ENCODE measurements at regions not wholly inside any gene's neighbourhood (a gene's known extent, or its start where the extent isn't known, plus 50 kb on each side); places are given as distances from the start of the nearest gene placed in this dataset.

DNA sequence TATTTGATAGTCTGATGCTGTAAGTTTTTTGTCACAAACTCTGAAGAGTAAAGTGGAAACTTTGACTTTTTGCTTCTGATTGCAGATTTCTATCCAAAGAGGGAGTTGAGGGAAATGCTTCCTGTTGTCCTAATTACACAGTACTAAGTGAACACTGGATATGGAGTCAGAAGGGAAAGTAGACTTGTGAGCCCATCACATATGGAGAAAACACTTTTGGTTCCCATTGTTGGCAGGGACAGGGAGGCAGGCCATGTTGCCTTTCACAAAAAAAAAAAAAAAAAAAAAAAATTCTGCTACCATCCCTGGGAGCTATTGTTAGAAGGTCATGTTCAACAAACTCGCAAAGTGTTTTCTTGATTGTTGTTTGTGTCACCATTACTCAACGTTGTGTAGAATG is 144.3 kb downstream of the RPIA start:
- 55 to 66% (median 58%) methylated on average over 2 of the region's 2 CpGs for WGBS, 3 donors
- no peak overlapping the region for H3K4me3 ChIP-seq
- no peak for DNase-seq
- no peaks in the 10 kb centered on the region for H3K36me3 ChIP-seq (ENCODE audit: insufficient read depth in 1 of 2, low read depth in 1 of 2)
- TF ChIP-seq CTCF (IDR thresholded peaks at IDR 0.05) = no peak
- H3K27me3 ChIP-seq (ENCODE audit: insufficient read depth in 3 of 3, low read length in 2 of 3) = peaks cover 0 to under 1% (median 0%) of the 10 kb centered on the region in 3 donors
- no peaks in the 10 kb centered on the region for H3K4me1 ChIP-seq
- intact Hi-C loops (cut with DNase I) = no loop called here
- H3K27ac ChIP-seq = no peak overlapping the region
- no peaks in the 10 kb centered on the region for H3K9me3 ChIP-seq
- ATAC-seq = no peak

DNA sequence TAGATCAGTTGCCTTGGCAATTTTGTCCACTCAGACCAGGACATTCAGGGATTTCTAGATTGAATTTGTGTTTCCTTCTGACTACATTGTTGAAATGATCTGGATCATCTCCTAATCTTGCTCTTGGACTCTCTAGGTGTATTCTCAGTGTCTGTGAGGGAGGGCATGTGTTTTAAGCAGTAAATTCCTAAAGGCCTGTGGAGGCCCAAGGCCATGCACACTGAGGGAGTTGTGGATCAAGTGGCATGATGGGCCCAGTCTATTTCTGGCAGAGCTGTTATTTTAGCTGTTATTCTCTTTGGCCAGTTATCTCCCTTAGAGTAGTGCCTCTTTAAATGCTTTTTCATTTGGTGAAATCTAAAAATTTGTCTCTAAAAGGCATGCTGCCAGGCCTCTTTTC is 144.9 kb downstream of the RPIA start:
- no peaks in the 10 kb centered on the region for H3K9me3 ChIP-seq
- no peaks in the 10 kb centered on the region for H3K4me1 ChIP-seq
- no peaks in the 10 kb centered on the region for H3K27me3 ChIP-seq (ENCODE audit: insufficient read depth in 3 of 3, low read length in 2 of 3)
- ATAC-seq (no peak), DNase-seq (no peak)
- H3K36me3 ChIP-seq (ENCODE audit: insufficient read depth in 1 of 2, low read depth in 1 of 2) = no peaks in the 10 kb centered on the region
- no peak overlapping the region for H3K27ac ChIP-seq
- no peak for TF ChIP-seq CTCF (IDR thresholded peaks at IDR 0.05)
- intact Hi-C loops (cut with DNase I) = no loop called here
- H3K4me3 ChIP-seq = no peak overlapping the region

DNA sequence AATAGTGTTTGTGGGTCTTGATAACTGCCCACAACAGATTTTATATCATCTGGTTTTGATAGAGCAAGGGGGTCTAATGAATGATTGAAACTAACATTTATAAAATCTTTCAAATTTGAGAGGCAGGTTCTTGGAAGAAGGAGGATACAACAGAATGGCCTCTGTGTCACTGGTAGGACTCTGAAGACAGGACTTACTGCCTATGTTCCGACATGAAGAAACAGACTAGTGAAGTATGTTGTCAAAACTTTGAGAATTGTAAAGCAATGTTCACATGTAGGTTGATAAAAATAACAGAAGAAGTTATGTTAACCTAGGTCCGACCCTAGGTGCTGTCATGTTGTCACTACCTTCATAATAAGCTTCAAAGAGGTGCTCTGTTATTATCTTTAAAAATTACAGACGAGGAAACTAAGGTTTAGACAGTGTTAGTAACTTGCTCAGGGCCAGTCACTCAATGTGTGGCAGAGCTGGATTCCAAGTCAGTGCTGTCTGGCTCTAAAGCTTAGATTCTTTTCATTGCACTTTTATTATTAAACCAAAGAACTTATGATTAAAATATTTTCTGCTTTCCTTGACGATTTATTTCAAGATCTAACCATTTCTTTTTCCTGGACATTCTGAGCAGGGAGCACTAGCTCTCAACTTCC is 146.2 kb downstream of the RPIA start:
- 79 to 83% (median 81%) methylated on average over 4 of the region's 4 CpGs for WGBS, 3 donors
- ATAC-seq = no peak

DNA sequence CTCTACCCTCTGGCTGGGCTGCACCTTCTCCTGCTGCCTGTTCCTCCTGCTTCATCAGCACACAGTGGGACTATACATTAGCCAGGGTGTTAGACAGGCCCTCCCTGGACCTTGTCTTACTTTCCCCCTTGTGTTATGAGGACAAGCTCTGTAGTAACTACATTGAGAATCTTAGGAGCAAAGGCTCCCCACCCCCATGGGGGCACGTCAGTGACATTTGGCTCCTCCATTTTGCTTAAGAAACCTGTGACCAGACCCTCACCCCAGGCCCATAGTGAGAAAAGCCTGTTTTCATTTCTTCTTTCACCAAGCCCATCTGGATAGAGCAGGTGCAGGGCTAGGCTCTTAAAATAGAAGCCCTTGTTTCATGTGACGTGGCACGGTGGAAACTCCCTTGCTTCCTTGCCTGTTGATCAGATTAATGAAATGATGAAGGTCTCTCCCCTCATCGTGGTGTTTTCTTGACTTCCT is 146.7 kb downstream of the RPIA start:
- intact Hi-C loops (cut with DNase I) = no loop called here
- no peaks in the 10 kb centered on the region for H3K36me3 ChIP-seq (ENCODE audit: insufficient read depth in 1 of 2, low read depth in 1 of 2)
- H3K27me3 ChIP-seq (ENCODE audit: insufficient read depth in 3 of 3, low read length in 2 of 3) = no peaks in the 10 kb centered on the region

More for the DNA sequence above, 146.2 kb downstream of the RPIA start:
- no peak for TF ChIP-seq CTCF (IDR thresholded peaks at IDR 0.05)
- no peaks in the 10 kb centered on the region for H3K36me3 ChIP-seq (ENCODE audit: insufficient read depth in 1 of 2, low read depth in 1 of 2)
- no peaks in the 10 kb centered on the region for H3K27me3 ChIP-seq (ENCODE audit: insufficient read depth in 3 of 3, low read length in 2 of 3)
- no peak for DNase-seq
- H3K27ac ChIP-seq = no peak overlapping the region
- H3K4me1 ChIP-seq = no peaks in the 10 kb centered on the region
- no peak overlapping the region for H3K4me3 ChIP-seq
- no peaks in the 10 kb centered on the region for H3K9me3 ChIP-seq
- intact Hi-C loops (cut with DNase I) = no loop called here

More for the DNA sequence above, 146.7 kb downstream of the RPIA start:
- Histone ChIP-seq H3K27ac (no peak overlapping the region), H3K9me3 (no peaks in the 10 kb centered on the region), H3K4me3 (no peak overlapping the region), H3K4me1 (no peaks in the 10 kb centered on the region)
- ATAC-seq = no peak
- 42 to 55% (median 51%) methylated on average over 4 of the region's 4 CpGs for WGBS, 3 donors
- DNase-seq = no peak
- TF ChIP-seq CTCF (IDR thresholded peaks at IDR 0.05) = no peak
